AG09309 (cell line): ENCODE measurements at regions not wholly inside any gene's neighbourhood (a gene's known extent, or its start where the extent isn't known, plus 50 kb on each side); places are given as distances from the start of the nearest gene placed in this dataset.

ENCODE experiments used
- DNase-seq: peaks from one replicate; pipeline ENCODE4 v3.0.0-alpha.2; 2010; ENCODE audit warnings: low read depth
- H3K4me3 ChIP-seq: 2 replicates; pipeline ENCODE4 v1.5.1; 2011; ENCODE audit warnings: mild to moderate bottlenecking, low read depth, low read length, moderate library complexity; ENCODE audit not compliant: control insufficient read depth
- TF ChIP-seq, protein P1 (sequence below): IDR thresholded peaks from 2 replicates; pipeline ENCODE4 v1.5.1; 2011; ENCODE audit warnings: mild to moderate bottlenecking, low read depth, low read length, inconsistent platforms; ENCODE audit not compliant: insufficient read depth, control insufficient read depth; ENCODE audit errors: missing control alignments

DNA sequence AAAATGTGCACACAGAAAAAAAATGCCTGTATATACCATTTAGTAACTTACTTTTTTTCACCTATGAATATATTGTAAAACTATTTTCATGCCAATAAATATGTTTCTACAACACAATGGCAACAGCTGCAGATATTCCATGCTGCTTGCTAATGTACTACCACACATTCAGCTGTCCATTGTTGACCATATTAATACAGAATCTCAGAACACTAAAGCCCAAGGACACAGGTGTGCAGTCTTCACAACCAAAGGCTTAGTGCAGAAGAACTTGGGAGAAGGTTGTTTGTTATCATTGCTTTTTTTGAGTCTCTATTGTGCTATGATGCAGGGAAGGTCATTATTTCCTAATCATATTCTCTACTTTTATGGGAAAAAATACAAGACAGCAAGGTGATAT lies 79.6 kb downstream of the DIPK2A start:
- DNase-seq = no peak
- no peak overlapping the region for H3K4me3 ChIP-seq
- TF ChIP-seq, protein P1, sequence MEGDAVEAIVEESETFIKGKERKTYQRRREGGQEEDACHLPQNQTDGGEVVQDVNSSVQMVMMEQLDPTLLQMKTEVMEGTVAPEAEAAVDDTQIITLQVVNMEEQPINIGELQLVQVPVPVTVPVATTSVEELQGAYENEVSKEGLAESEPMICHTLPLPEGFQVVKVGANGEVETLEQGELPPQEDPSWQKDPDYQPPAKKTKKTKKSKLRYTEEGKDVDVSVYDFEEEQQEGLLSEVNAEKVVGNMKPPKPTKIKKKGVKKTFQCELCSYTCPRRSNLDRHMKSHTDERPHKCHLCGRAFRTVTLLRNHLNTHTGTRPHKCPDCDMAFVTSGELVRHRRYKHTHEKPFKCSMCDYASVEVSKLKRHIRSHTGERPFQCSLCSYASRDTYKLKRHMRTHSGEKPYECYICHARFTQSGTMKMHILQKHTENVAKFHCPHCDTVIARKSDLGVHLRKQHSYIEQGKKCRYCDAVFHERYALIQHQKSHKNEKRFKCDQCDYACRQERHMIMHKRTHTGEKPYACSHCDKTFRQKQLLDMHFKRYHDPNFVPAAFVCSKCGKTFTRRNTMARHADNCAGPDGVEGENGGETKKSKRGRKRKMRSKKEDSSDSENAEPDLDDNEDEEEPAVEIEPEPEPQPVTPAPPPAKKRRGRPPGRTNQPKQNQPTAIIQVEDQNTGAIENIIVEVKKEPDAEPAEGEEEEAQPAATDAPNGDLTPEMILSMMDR = no peak

DNA sequence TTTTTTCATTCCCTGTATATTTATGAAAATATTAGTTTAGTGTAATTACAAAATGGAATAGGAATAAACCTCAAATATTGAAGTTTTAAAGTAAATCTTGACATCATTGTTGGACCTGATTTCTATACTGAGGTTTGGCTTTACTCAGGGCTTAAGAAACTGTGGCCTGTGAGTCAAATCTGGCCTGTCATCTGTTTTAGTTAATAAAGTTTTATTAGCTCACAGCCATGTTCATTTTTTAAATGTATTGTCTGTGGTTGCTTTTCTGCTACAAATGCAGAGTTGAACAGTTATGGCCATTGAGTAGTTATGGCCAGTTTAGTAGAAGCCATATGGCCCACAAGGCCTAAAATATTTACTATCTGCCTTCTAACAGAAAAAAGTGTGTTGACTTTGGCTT lies 80.7 kb downstream of the DIPK2A start:
- TF ChIP-seq, protein P1 = no peak
- H3K4me3 ChIP-seq = no peak overlapping the region
- no peak for DNase-seq

DNA sequence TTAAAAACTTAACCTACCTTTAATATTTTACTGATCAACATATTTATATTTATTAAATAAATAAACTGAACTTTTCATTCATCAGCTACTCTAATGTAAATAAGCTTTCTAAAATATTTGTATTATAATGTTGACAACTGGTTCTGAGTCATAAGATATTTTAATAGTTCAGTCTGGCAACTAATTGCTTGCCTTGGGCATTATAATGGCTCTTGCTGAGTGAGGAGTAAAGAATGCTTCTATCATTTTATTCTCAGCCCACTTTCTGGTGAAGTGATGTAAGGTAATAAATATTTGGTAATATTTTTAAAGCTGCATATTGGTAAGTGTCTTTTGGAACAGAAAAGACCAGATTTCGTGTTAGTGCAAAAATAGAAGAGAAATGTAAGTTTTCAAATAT lies 81.5 kb downstream of the DIPK2A start:
- no peak overlapping the region for H3K4me3 ChIP-seq
- TF ChIP-seq, protein P1 = no peak
- peak; percentile 53 for DNase-seq

DNA sequence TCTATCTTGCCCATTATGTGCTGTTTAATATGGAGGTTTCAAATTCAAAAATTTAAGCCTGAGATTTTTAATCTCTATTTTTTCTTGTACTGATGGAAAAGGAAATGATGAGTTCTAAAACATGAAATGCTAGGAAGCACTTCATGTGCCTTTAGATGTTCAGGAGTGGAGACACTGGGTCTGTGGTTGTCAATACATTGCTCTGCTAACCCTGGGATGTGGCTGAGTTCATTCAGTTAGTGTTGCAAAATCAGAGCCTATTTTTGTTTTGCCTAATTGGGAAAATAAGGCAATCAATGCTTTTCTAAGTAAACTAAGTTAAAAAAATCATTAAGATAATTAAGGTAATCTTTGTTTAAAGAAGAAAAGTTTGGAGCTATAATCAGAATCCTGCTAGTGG lies 83.1 kb downstream of the DIPK2A start:
- no peak overlapping the region for H3K4me3 ChIP-seq
- TF ChIP-seq, protein P1 = no peak
- DNase-seq = no peak

DNA sequence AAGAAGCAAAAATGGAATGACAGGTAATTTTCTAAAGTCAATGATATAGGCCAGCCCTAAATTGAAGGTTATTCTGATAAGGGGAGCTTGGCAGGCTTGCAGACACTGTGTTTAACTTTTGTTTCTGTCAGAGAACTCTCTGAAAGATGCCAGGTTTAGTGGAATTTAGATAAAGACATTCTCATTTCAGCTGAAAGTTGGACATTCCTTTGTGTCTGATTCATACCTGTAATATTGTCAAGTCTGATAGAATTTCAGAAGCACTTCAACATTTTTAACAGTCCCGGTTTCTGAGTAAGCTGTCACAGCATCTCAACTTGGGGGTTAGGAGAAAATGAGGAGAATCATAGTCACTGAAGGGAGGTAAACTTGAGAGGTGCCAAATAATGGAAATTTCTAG lies 84.0 kb downstream of the DIPK2A start:
- DNase-seq = no peak
- TF ChIP-seq, protein P1 = no peak
- no peak overlapping the region for H3K4me3 ChIP-seq

DNA sequence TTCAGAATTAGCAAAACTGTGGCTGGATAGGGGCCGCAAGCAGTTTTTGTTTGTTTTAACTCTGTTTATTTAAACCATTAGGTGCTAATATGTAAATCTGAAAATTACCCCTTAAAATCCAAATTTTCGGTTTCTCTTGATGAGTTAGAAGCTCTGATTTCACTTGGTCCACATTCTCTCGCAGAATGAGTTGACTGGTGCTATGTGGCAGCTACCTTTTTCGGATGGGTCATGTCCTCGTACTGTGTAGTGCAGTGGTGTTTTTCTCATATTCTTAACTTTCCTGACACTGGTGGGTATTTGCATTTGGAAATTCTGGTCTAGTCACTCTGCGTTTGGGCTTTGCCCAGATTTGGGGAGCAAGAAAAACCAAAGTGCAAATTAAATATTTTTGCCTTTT lies 87.1 kb downstream of the DIPK2A start:
- TF ChIP-seq, protein P1 = no peak
- no peak for DNase-seq
- no peak overlapping the region for H3K4me3 ChIP-seq

DNA sequence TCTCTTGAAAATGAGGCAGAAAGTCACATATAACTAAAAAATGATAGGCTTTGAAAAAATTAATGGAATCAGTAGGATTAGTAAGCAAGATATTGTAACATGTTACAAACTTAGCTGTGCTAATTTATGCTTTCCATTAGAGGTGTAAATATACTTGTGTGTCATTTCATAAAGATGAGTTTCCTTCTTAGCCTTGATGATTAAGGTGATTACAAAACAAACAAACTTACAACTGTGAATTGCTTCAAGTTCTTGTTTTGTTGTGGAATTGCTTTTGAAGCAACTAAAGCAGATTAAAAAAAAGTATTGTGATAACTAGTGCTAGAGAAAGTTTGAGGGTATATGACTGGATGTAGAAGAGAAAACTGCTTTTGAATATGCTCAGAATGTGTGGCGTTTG lies 87.9 kb downstream of the DIPK2A start:
- no peak for DNase-seq
- H3K4me3 ChIP-seq = no peak overlapping the region
- TF ChIP-seq, protein P1 = no peak
